A549 (cell line): ENCODE measurements at regions not wholly inside any gene's neighbourhood (a gene's known extent, or its start where the extent isn't known, plus 50 kb on each side); places are given as distances from the start of the nearest gene placed in this dataset.

Experiments used
- ATAC-seq, 2 experiments: fragments of 200-7000 bp in 1 of 2; fragments of >200 bp in 1 of 2; cut with Nextera tagmentation in 1 of 2; cut with Tn5 transposase in 1 of 2; 3 replicates each; pipeline versions ENCODE4 v1.8.0 to v1.9.1; 2018 to 2020; ENCODE audit warnings: mild to moderate bottlenecking in 1 of 2, moderate library complexity in 1 of 2
- CTCF ChIA-PET: fragments of 300-600 bp; sonication (Branson Sonifier 250); formaldehyde crosslinking; extraction: SDS; loops from one replicate; lab custom pipeline; 2021; ENCODE audit warnings: antibody characterized with exemption, inconsistent platforms; lab: Yijun Ruan, JAX
- POLR2A ChIA-PET: fragments of 350-600 bp; formaldehyde crosslinking; extraction: SDS; loops from one replicate; lab custom pipeline; 2021; ENCODE audit warnings: antibody characterized with exemption, inconsistent platforms; lab: Yijun Ruan, JAX
- DNase-seq, 2 experiments: peaks; one replicate each; pipeline versions ENCODE4 v3.0.0 to v3.0.0-alpha.2; 2011 to 2016; ENCODE audit warnings: low read depth in 1 of 2, low spot score in 1 of 2
- FAIRE-seq: peaks from 2 replicates; lab custom pipeline; 2011; peaks lifted over from hg19 to GRCh38; lab: Jason Lieb, UNC
- H3K27ac ChIP-seq, 2 experiments: fragments of >200 bp; sonication (Bioruptor Twin); formaldehyde crosslinking; 3 replicates each; pipeline ENCODE4 v1.5.1; 2016 to 2017
- H3K4me1 ChIP-seq: fragments of >200 bp; sonication (Bioruptor Twin); formaldehyde crosslinking; 3 replicates; pipeline ENCODE4 v1.6.1; 2016
- H3K4me2 ChIP-seq: fragments of >200 bp; sonication (Bioruptor Twin); formaldehyde crosslinking; 3 replicates; pipeline ENCODE4 v1.6.1; 2016
- H3K4me3 ChIP-seq: fragments of >200 bp; sonication (Bioruptor Twin); formaldehyde crosslinking; 3 replicates; pipeline ENCODE4 v1.5.1; 2016
- H3K9me3 ChIP-seq: fragments of >200 bp; sonication (Bioruptor Twin); formaldehyde crosslinking; 3 replicates; pipeline ENCODE4 v1.6.1; 2016
- CBX8 ChIP-seq: fragments of 200-600 bp; sonication (generic); IDR thresholded peaks from 2 replicates; pipeline ENCODE4 v1.6.1; 2016
- CEBPB ChIP-seq, 2 experiments: fragments of >200 bp in 1 of 2; sonication (Bioruptor Twin) in 1 of 2; formaldehyde crosslinking in 1 of 2; IDR thresholded peaks; 2 replicates each; pipeline ENCODE4 v1.6.1; 2012 to 2016
- CHD4 ChIP-seq: fragments of 200-600 bp; sonication (generic); IDR thresholded peaks from 2 replicates; pipeline ENCODE4 v1.6.1; 2016; ENCODE audit warnings: antibody characterized with exemption, mild to moderate bottlenecking, borderline replicate concordance
- EHMT2 ChIP-seq: fragments of 200-600 bp; sonication (generic); IDR thresholded peaks from 2 replicates; pipeline ENCODE4 v1.6.1; 2016; ENCODE audit warnings: antibody characterized with exemption, low read depth, mild to moderate bottlenecking, moderate library complexity
- GATA3 ChIP-seq: IDR thresholded peaks from 2 replicates; pipeline ENCODE4 v1.6.1; 2012; ENCODE audit warnings: borderline replicate concordance
- HDAC2 ChIP-seq: fragments of 200-600 bp; sonication (generic); IDR thresholded peaks from 2 replicates; pipeline ENCODE4 v1.6.1; 2016
- HOXA7 ChIP-seq: fragments of 250-450 bp; sonication (Bioruptor Pico); IDR thresholded peaks from 2 replicates; pipeline ENCODE4 v1.5.0; 2020; ENCODE audit warnings: mild to moderate bottlenecking, moderate library complexity
- HOXB5 ChIP-seq: fragments of 250-450 bp; sonication (Bioruptor Pico); IDR thresholded peaks from 2 replicates; pipeline ENCODE4 v1.5.0; 2020; ENCODE audit warnings: mild to moderate bottlenecking, moderate library complexity
- JUN ChIP-seq, 2 experiments: fragments of >200 bp; sonication (Bioruptor Twin); formaldehyde crosslinking; IDR thresholded peaks; 2 replicates in 1 of 2; 3 replicates in 1 of 2; pipeline ENCODE4 v1.6.1; 2016 to 2017
- KDM1A ChIP-seq: fragments of 200-600 bp; sonication (generic); IDR thresholded peaks from 2 replicates; pipeline ENCODE4 v1.6.1; 2016; ENCODE audit warnings: low read depth, mild to moderate bottlenecking
- MAFK ChIP-seq: fragments of 450-650 bp; IDR thresholded peaks from 2 replicates; pipeline ENCODE4 v1.6.1; 2014; ENCODE audit not compliant: partially characterized antibody
- MYC ChIP-seq: IDR thresholded peaks from 2 replicates; pipeline ENCODE4 v1.6.1; 2012; ENCODE audit warnings: mild to moderate bottlenecking, inconsistent platforms, low read length, improper control_type of control experiment, borderline replicate concordance
- NPAS2 ChIP-seq: fragments of 250-450 bp; sonication (Bioruptor Pico); IDR thresholded peaks from 2 replicates; pipeline ENCODE4 v1.8.0; 2022; ENCODE audit warnings: mild to moderate bottlenecking, moderate library complexity, borderline replicate concordance
- NR3C1 ChIP-seq: fragments of >200 bp; sonication (Bioruptor Twin); formaldehyde crosslinking; IDR thresholded peaks from 3 replicates; pipeline ENCODE4 v1.6.1; 2017
- POLR2A ChIP-seq: IDR thresholded peaks from 2 replicates; pipeline ENCODE4 v1.6.1; 2012; ENCODE audit warnings: mild to moderate bottlenecking, low read length
- POLR2AphosphoS2 ChIP-seq: conservative IDR thresholded peaks from 2 replicates; pipeline ENCODE4 v1.6.1; 2012; ENCODE audit warnings: low read length, improper control_type of control experiment, inconsistent platforms
- RARB ChIP-seq: fragments of 250-450 bp; sonication (Bioruptor Pico); IDR thresholded peaks from 2 replicates; pipeline ENCODE4 v1.8.0; 2021; ENCODE audit warnings: mild to moderate bottlenecking, moderate library complexity
- RFX5 ChIP-seq: fragments of 450-650 bp; IDR thresholded peaks from 2 replicates; pipeline ENCODE4 v1.7.1; 2014; ENCODE audit warnings: antibody characterized with exemption, mild to moderate bottlenecking, moderate library complexity
- SREBF2 ChIP-seq: fragments of 450-650 bp; IDR thresholded peaks from 2 replicates; pipeline ENCODE4 v1.6.1; 2014; ENCODE audit warnings: mild to moderate bottlenecking, moderate library complexity
- TP53 ChIP-seq: fragments of 250-450 bp; sonication (Bioruptor Pico); IDR thresholded peaks from 2 replicates; pipeline ENCODE4 v1.5.0; 2021; ENCODE audit warnings: mild to moderate bottlenecking, moderate library complexity
- WGBS: methylation state at CpG from one replicate; pipeline ENCODE4 v1.1.6; 2017; ENCODE audit errors: missing lambda C conversion rate; 5-methylcytosine and 5-hydroxymethylcytosine counted together
- TF ChIP-seq, protein P1 (sequence below): fragments of 250-450 bp; sonication (Bioruptor Pico); IDR thresholded peaks from 2 replicates; pipeline ENCODE4 v1.5.0; 2021; ENCODE audit warnings: mild to moderate bottlenecking, moderate library complexity, borderline replicate concordance
- TF ChIP-seq, protein P2 (sequence below): fragments of >200 bp; sonication (Bioruptor Twin); formaldehyde crosslinking; IDR thresholded peaks from 2 replicates; pipeline ENCODE4 v1.6.1; 2016

DNA sequence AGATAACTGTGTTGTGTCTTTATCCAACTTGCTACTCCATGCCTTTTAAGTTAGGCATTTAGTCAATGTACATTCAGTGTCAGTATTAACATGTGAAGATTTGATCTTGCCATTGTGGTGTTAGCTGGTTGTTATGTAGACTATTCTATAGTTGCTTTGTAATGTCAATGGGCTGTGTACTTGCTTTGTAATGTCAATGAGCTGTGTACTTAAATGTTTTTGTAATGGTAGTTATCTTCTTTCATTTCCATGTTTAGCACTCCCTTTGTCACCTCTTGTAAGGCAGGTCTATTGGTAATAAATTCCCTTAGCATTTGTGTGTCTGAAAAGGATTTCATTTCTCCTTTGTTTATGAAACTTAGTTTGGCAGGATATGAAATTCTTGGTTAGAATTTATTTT, 53.4 kb downstream of the MC4R start:
- ChIA-PET CTCF (no interaction called here), POLR2A (no interaction called here)
- Histone ChIP-seq H3K9me3 (no peaks in the 10 kb centered on the region), H3K27ac (no peak overlapping the region), H3K4me2 (no peak overlapping the region), H3K4me1 (no peaks in the 10 kb centered on the region), H3K4me3 (no peak overlapping the region)
- ATAC-seq = no peak
- no peak for DNase-seq
- no peak for TF ChIP-seq POLR2A
- TF ChIP-seq, protein P1, sequence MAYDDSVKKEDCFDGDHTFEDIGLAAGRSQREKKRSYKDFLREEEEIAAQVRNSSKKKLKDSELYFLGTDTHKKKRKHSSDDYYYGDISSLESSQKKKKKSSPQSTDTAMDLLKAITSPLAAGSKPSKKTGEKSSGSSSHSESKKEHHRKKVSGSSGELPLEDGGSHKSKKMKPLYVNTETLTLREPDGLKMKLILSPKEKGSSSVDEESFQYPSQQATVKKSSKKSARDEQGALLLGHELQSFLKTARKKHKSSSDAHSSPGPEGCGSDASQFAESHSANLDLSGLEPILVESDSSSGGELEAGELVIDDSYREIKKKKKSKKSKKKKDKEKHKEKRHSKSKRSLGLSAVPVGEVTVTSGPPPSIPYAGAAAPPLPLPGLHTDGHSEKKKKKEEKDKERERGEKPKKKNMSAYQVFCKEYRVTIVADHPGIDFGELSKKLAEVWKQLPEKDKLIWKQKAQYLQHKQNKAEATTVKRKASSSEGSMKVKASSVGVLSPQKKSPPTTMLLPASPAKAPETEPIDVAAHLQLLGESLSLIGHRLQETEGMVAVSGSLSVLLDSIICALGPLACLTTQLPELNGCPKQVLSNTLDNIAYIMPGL (CRISPR knock-in tag) = no peak
- no peak for TF ChIP-seq HDAC2
- TF ChIP-seq NR3C1 = no peak
- TF ChIP-seq POLR2AphosphoS2 = no peak
- TF ChIP-seq HOXA7 = no peak
- TF ChIP-seq NPAS2 (CRISPR knock-in tag) = no peak
- no peak for TF ChIP-seq EHMT2
- TF ChIP-seq CEBPB (IDR thresholded peaks at IDR 0.05) = no peak
- no peak for TF ChIP-seq RFX5
- TF ChIP-seq KDM1A = no peak
- no peak for TF ChIP-seq CBX8
- TF ChIP-seq, protein P2, sequence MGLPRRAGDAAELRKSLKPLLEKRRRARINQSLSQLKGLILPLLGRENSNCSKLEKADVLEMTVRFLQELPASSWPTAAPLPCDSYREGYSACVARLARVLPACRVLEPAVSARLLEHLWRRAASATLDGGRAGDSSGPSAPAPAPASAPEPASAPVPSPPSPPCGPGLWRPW = no peak
- no peak for TF ChIP-seq MAFK
- no peak for TF ChIP-seq GATA3
- no peak for FAIRE-seq

DNA sequence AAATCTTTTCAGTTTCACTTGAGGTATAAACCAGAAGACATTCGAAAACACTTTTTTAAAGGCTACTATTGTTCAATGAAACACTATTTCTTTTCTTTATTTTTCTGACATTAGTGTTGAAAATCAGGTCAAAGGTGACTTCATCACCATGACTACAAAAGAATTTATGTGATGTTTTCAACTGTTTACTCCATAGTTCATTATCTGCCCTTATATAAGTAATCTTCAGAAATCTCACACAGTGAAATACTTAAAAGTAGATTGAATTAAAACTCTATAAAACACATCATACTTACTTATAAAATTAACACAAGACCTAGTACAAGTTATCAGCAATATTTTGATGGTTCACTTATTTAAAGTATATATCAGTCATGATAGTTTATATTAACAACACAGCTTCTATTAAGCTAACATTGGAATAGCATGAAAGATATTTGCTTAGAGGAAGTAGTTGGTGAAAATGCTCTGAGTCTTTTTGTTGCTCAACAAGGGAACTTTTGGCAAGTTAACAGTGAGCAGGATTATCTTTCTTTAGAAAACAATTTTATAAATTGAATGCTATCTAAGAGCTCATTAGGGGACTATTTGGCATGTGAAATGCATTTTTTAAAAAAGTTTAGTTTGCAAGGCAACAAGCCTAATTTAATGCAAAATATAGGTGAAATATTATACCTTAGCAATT, 60.8 kb downstream of the MC4R start:
- no peak for FAIRE-seq
- TF ChIP-seq, protein P1 (CRISPR knock-in tag) = no peak
- TF ChIP-seq JUN (IDR thresholded peaks at IDR 0.05) (no peak), HOXB5 (CRISPR knock-in tag) (no peak), MYC (no peak), NPAS2 (CRISPR knock-in tag) (no peak), SREBF2 (no peak), CHD4 (no peak), RARB (CRISPR knock-in tag) (no peak), TP53 (CRISPR knock-in tag) (no peak), POLR2A (no peak), GATA3 (no peak), MAFK (no peak)
- TF ChIP-seq, protein P2 = no peak
- TF ChIP-seq, all 56 proteins: peak for 0
- ATAC-seq = no peak
- Histone ChIP-seq H3K4me3 (no peak overlapping the region), H3K4me1 (no peaks in the 10 kb centered on the region), H3K27ac (no peak overlapping the region), H3K9me3 (no peaks in the 10 kb centered on the region), H3K4me2 (no peak overlapping the region)
- no peak for DNase-seq
- POLR2A ChIA-PET = no interaction called here
- 19% methylated on average over 1 of the region's 1 CpG for WGBS
- CTCF ChIA-PET = no interaction called here
